HEK293 (cell line): ENCODE measurements at regions not wholly inside any gene's neighbourhood (a gene's known extent, or its start where the extent isn't known, plus 50 kb on each side); places are given as distances from the start of the nearest gene placed in this dataset.

ENCODE experiments used
- SCRT2 ChIP-seq: fragments of 450-650 bp; formaldehyde crosslinking; IDR thresholded peaks from 2 replicates; pipeline ENCODE4 v1.5.1; 2016; ENCODE audit warnings: missing biosample characterization, missing genetic modification characterization
- ZNF335 ChIP-seq: fragments of 450-650 bp; formaldehyde crosslinking; conservative IDR thresholded peaks from 2 replicates; pipeline ENCODE4 v1.5.1; 2016; ENCODE audit warnings: missing biosample characterization, missing genetic modification characterization
- TF ChIP-seq, protein P1 (sequence below): fragments of 450-650 bp; formaldehyde crosslinking; IDR thresholded peaks from 2 replicates; pipeline ENCODE4 v1.5.1; 2016; ENCODE audit warnings: missing biosample characterization, missing genetic modification characterization, low read depth
- TF ChIP-seq, protein P2 (sequence below): fragments of 450-650 bp; formaldehyde crosslinking; IDR thresholded peaks from 2 replicates; pipeline ENCODE4 v1.5.1; 2016; ENCODE audit warnings: missing biosample characterization, missing genetic modification characterization

DNA sequence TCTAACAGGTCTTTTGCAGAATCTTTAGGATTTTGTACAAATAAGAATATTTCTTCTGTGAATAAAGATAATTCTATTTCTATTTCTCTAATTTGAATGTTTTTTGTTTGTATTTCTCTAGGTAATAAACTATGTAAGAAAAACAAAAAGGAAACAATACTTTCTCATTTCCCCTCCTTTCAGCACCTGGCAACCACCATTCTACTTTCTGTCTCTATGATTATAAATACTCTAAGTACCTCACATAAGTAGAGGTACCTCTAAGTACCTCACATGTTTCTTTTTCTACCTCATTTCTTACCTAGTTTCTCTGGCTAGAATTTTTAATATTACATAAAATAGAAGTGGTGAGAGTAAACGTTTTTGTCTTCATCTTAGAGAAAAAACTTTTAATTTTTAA, 550.0 kb downstream of the EPHA5 start:
- TF ChIP-seq, protein P1, sequence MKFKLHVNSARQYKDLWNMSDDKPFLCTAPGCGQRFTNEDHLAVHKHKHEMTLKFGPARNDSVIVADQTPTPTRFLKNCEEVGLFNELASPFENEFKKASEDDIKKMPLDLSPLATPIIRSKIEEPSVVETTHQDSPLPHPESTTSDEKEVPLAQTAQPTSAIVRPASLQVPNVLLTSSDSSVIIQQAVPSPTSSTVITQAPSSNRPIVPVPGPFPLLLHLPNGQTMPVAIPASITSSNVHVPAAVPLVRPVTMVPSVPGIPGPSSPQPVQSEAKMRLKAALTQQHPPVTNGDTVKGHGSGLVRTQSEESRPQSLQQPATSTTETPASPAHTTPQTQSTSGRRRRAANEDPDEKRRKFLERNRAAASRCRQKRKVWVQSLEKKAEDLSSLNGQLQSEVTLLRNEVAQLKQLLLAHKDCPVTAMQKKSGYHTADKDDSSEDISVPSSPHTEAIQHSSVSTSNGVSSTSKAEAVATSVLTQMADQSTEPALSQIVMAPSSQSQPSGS, result no peak
- TF ChIP-seq, protein P2, sequence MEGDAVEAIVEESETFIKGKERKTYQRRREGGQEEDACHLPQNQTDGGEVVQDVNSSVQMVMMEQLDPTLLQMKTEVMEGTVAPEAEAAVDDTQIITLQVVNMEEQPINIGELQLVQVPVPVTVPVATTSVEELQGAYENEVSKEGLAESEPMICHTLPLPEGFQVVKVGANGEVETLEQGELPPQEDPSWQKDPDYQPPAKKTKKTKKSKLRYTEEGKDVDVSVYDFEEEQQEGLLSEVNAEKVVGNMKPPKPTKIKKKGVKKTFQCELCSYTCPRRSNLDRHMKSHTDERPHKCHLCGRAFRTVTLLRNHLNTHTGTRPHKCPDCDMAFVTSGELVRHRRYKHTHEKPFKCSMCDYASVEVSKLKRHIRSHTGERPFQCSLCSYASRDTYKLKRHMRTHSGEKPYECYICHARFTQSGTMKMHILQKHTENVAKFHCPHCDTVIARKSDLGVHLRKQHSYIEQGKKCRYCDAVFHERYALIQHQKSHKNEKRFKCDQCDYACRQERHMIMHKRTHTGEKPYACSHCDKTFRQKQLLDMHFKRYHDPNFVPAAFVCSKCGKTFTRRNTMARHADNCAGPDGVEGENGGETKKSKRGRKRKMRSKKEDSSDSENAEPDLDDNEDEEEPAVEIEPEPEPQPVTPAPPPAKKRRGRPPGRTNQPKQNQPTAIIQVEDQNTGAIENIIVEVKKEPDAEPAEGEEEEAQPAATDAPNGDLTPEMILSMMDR (tag by site-specific recombination), result no peak
- TF ChIP-seq ZNF335 (tag by site-specific recombination) (no peak), SCRT2 (tag by site-specific recombination) (no peak)
